ENCODE measurements at regions not wholly inside any gene's neighbourhood (a gene's known extent, or its start where the extent isn't known, plus 50 kb on each side); places are given as distances from the start of the nearest gene placed in this dataset.

GRCh38 chr1:65026235-65026634 lies 59.9 kb upstream of the JAK1 start:
- Histone ChIP-seq H2BK120ac (replicated peaks; ENCODE audit: low read depth, low read length) (no peak overlapping the region), H2AK5ac (ENCODE audit: low read depth, low read length) (no peak overlapping the region), H2AFZ (ENCODE audit: low read length) (no peak overlapping the region), H3K4me2 (ENCODE audit: insufficient read depth in 1 of 2, low read depth in 2 of 2, low read length in 2 of 2) (no peak overlapping the region), H2BK20ac (ENCODE audit: low read length) (peak overlapping the region; percentile 67; the same call in 1 of the 2 replicates), H3K27ac (ENCODE audit: low read depth, low read length) (no peak overlapping the region), H4K5ac (ENCODE audit: insufficient read length, low read depth, low read length) (no peak overlapping the region), H4K8ac (ENCODE audit: extremely low read depth, insufficient read depth, low read length) (no peak overlapping the region), H3K9me3 (ENCODE audit: insufficient read depth in 2 of 2, low read depth in 1 of 2, low read length in 1 of 2) (no peaks in the 10 kb centered on the region), H4K20me1 (replicated peaks in 1 of 2; ENCODE audit: control insufficient read depth in 1 of 2, insufficient read depth in 2 of 2, low read length in 2 of 2) (no peaks in the 10 kb centered on the region), H3K23me2 (ENCODE audit: low read depth, low read length) (no peaks in the 10 kb centered on the region), H3K79me1 (ENCODE audit: low read depth, low read length) (no peaks in the 10 kb centered on the region), H2BK5ac (ENCODE audit: low read depth, low read length) (0 out of 2 replicates have a peak overlapping the region, but pooled peaks have one; percentile 35), H2BK12ac (ENCODE audit: low read depth, low read length) (no peak overlapping the region), H3K23ac (ENCODE audit: insufficient read length) (no peak overlapping the region), H3K4me3 (ENCODE audit: extremely low read depth in 1 of 4, insufficient read depth in 2 of 4, low read depth in 3 of 4, low read length in 4 of 4) (no peak overlapping the region), H2BK15ac (ENCODE audit: low read length) (no peak overlapping the region), H3K27me3 (replicated peaks in 1 of 4; ENCODE audit: control insufficient read depth in 3 of 4, extremely low read depth in 1 of 4, insufficient read depth in 3 of 4, low read length in 3 of 4) (no peaks in the 10 kb centered on the region), H3K56ac (replicated peaks; ENCODE audit: insufficient read length, low read depth, low read length) (no peak overlapping the region), H4K91ac (replicated peaks; ENCODE audit: insufficient read length, low read length) (no peak overlapping the region), H3K4me1 (replicated peaks in 1 of 4; ENCODE audit: control insufficient read depth in 3 of 4, insufficient read depth in 4 of 4, low read length in 3 of 4) (no peaks in the 10 kb centered on the region; a peak in 1 of 7 replicates), H3K79me2 (ENCODE audit: control insufficient read depth in 1 of 2, insufficient read depth in 2 of 2, low read length in 2 of 2) (no peaks in the 10 kb centered on the region), H3K14ac (ENCODE audit: insufficient read length) (no peak overlapping the region), H3K9ac (replicated peaks in 1 of 4; ENCODE audit: extremely low read depth in 1 of 4, low read depth in 3 of 4, low read length in 3 of 4) (no peak overlapping the region), H3K18ac (ENCODE audit: extremely low read depth, low read length) (no peak overlapping the region), H3K4ac (replicated peaks; ENCODE audit: insufficient read length, low read depth, low read length) (no peak overlapping the region), H3K36me3 (ENCODE audit: control insufficient read depth in 2 of 4, insufficient read depth in 4 of 4, low read length in 3 of 4) (no peaks in the 10 kb centered on the region)
- DNase-seq (ENCODE audit: low read depth in 1 of 2, low spot score in 2 of 2) (no peak), FAIRE-seq (peak; percentile 28)
- 54% methylated on average over 3 of the region's 3 CpGs; no CpG with 5 or more reads in 1 of the 2 experiments for WGBS, 2 experiments (ENCODE audit: extremely low coverage in 1 of 2, insufficient coverage in 1 of 2, insufficient read length in 1 of 2, insufficient replicate concordance in 2 of 2, low coverage in 1 of 2, low lambda C conversion rate in 2 of 2, missing lambda C conversion rate in 1 of 2)
- ChIA-PET POLR2A (ENCODE audit: partially characterized antibody) (interaction anchor here (0.8 to 1.6 kb wide), 7 partner anchors 10 to 125 kb away, joined by 3 to 9 read pairs (median 4); no protein-coding TSS in a partner anchor), CTCF (ENCODE audit: partially characterized antibody) (interaction anchor here (1.0 to 1.2 kb wide), 2 partner anchors 34 to 141 kb away, joined by 3 read pairs; no protein-coding TSS in a partner anchor)
- TF ChIP-seq POLR2A (IDR thresholded peaks at IDR 0.05; ENCODE audit: control extremely low read depth in 1 of 2, low read depth in 2 of 2, low read length in 2 of 2) (no peak), USF2 (IDR thresholded peaks at IDR 0.05; ENCODE audit: low read length) (no peak), TAF1 (IDR thresholded peaks at IDR 0.05; ENCODE audit: low read depth, low read length) (no peak), SIN3A (conservative IDR thresholded peaks at IDR 0.05 in 1 of 2, IDR thresholded peaks at IDR 0.05 in 1 of 2; ENCODE audit: low read depth in 1 of 2, low read length in 2 of 2) (no peak), EZH2 (IDR thresholded peaks at IDR 0.05; ENCODE audit: low read depth, low read length, severe bottlenecking) (no peak), TEAD4 (IDR thresholded peaks at IDR 0.05; ENCODE audit: low read depth, low read length) (peak; percentile 78), TBP (IDR thresholded peaks at IDR 0.05; ENCODE audit: low read depth, low read length) (no peak), ATF3 (IDR thresholded peaks at IDR 0.05; ENCODE audit: insufficient read depth, low read depth, low read length) (no peak), ZNF274 (IDR thresholded peaks at IDR 0.05; ENCODE audit: borderline replicate concordance, extremely low read depth, low read length) (no peak), ATF2 (IDR thresholded peaks at IDR 0.05; ENCODE audit: low read length) (no peak), NANOG (IDR thresholded peaks at IDR 0.05; ENCODE audit: insufficient read depth, low read depth, low read length, poor library complexity, severe bottlenecking) (peak; percentile 79)

All from H1 (cell line).